T-helper 2 cell treated with Interferon-gamma antibody and Interleukin-4, amounts not matched to agents 5 μg/mL and 100 μg/mL, for 36 hours (primary cell): ENCODE measurements at regions not wholly inside any gene's neighbourhood (a gene's known extent, or its start where the extent isn't known, plus 50 kb on each side); places are given as distances from the start of the nearest gene placed in this dataset.
"Not testable (repeated sequence)": the region's sequence is repeated elsewhere in the genome, so short reads cannot be mapped to it uniquely, and the experiment has no call there.

ENCODE experiments used
- DNase-seq: peaks from one replicate; pipeline ENCODE4 v3.0.0; 2021; ENCODE audit warnings: low spot score
- H3K27ac Mint-ChIP-seq: one replicate; pipeline ENCODE4 v1.8.0; 2021; ENCODE audit warnings: mild to moderate bottlenecking, mixed read lengths
- H3K27me3 Mint-ChIP-seq: one replicate; pipeline ENCODE4 v1.8.0; 2021; ENCODE audit warnings: low read depth, mixed read lengths
- H3K36me3 Mint-ChIP-seq: one replicate; pipeline ENCODE4 v1.8.0; 2021; ENCODE audit warnings: low read depth, mixed read lengths
- H3K4me1 Mint-ChIP-seq: one replicate; pipeline ENCODE4 v1.8.0; 2021; ENCODE audit warnings: low read depth, mixed read lengths
- H3K4me3 Mint-ChIP-seq: one replicate; pipeline ENCODE4 v1.8.0; 2022; ENCODE audit warnings: mild to moderate bottlenecking, moderate library complexity, mixed read lengths
- H3K9me3 Mint-ChIP-seq: one replicate; pipeline ENCODE4 v1.8.0; 2021; ENCODE audit warnings: mixed read lengths

- H3K4me3 Mint-ChIP-seq: no peak overlapping the region
- H3K36me3 Mint-ChIP-seq: peaks cover 22% of the 10 kb centered on the region
- H3K27me3 Mint-ChIP-seq: no peaks in the 10 kb centered on the region
- H3K9me3 Mint-ChIP-seq: peaks cover 29% of the 10 kb centered on the region
- H3K4me1 Mint-ChIP-seq: peaks cover 39% of the 10 kb centered on the region
- DNase-seq: no peak
- H3K27ac Mint-ChIP-seq: no peak overlapping the region
Observed at GRCh38 chr5:40221255-40221654, 458.5 kb upstream of the PTGER4 start.

- Mint-ChIP-seq H3K4me1 (peaks cover 34% of the 10 kb centered on the region), H3K9me3 (peaks cover 29% of the 10 kb centered on the region), H3K27ac (no peak overlapping the region), H3K4me3 (no peak overlapping the region), H3K36me3 (peaks cover 22% of the 10 kb centered on the region), H3K27me3 (no peaks in the 10 kb centered on the region)
- DNase-seq: no peak
Observed at GRCh38 chr5:40220260-40220659, 459.5 kb upstream of the PTGER4 start.

GRCh38 chr5:40217553-40217952 lies 462.2 kb upstream of the PTGER4 start:
- H3K4me1 Mint-ChIP-seq: peaks cover 18% of the 10 kb centered on the region
- H3K27ac Mint-ChIP-seq: no peak overlapping the region
- no peak overlapping the region for H3K4me3 Mint-ChIP-seq

GRCh38 chr5:40210694-40211093 lies 469.0 kb upstream of the PTGER4 start:
- Mint-ChIP-seq H3K27ac (no peak overlapping the region), H3K4me3 (no peak overlapping the region), H3K4me1 (peaks cover 18% of the 10 kb centered on the region), H3K36me3 (peaks cover 7% of the 10 kb centered on the region), H3K9me3 (peaks cover 18% of the 10 kb centered on the region), H3K27me3 (no peaks in the 10 kb centered on the region)
- DNase-seq: no peak

More at GRCh38 chr5:40217553-40217952, 462.2 kb upstream of the PTGER4 start:
- DNase-seq: no peak
- no peaks in the 10 kb centered on the region for H3K27me3 Mint-ChIP-seq
- H3K9me3 Mint-ChIP-seq: peaks cover 32% of the 10 kb centered on the region
- peaks cover 22% of the 10 kb centered on the region for H3K36me3 Mint-ChIP-seq

- DNase-seq: no peak
- Mint-ChIP-seq H3K4me3 (no peak overlapping the region), H3K36me3 (peaks cover 9% of the 10 kb centered on the region), H3K27me3 (no peaks in the 10 kb centered on the region), H3K4me1 (peaks cover 23% of the 10 kb centered on the region), H3K27ac (no peak overlapping the region), H3K9me3 (peaks cover 13% of the 10 kb centered on the region)
Observed at GRCh38 chr5:40206030-40206429, 473.7 kb upstream of the PTGER4 start.

- Mint-ChIP-seq H3K4me3 (no peak overlapping the region), H3K36me3 (peaks cover 11% of the 10 kb centered on the region), H3K27ac (no peak overlapping the region), H3K4me1 (peaks cover 18% of the 10 kb centered on the region), H3K27me3 (no peaks in the 10 kb centered on the region), H3K9me3 (peaks cover 20% of the 10 kb centered on the region)
- DNase-seq: no peak
Observed at GRCh38 chr5:40204144-40204543, 475.6 kb upstream of the PTGER4 start.

GRCh38 chr5:40202814-40203440 lies 476.8 kb upstream of the PTGER4 start:
- Mint-ChIP-seq H3K27me3 (no peaks in the 10 kb centered on the region), H3K27ac (no peak overlapping the region), H3K36me3 (peaks cover 9% of the 10 kb centered on the region), H3K4me3 (no peak overlapping the region), H3K9me3 (peaks cover 31% of the 10 kb centered on the region), H3K4me1 (peaks cover 16% of the 10 kb centered on the region)
- no peak for DNase-seq

GRCh38 chr5:40198736-40199135 lies 481.0 kb upstream of the PTGER4 start:
- Mint-ChIP-seq H3K27me3 (no peaks in the 10 kb centered on the region), H3K4me3 (no peak overlapping the region), H3K27ac (no peak overlapping the region), H3K9me3 (peaks cover 23% of the 10 kb centered on the region), H3K4me1 (peaks cover 4% of the 10 kb centered on the region), H3K36me3 (peaks cover 4% of the 10 kb centered on the region)
- no peak for DNase-seq

- not testable (repeated sequence) for H3K27me3 Mint-ChIP-seq, H3K4me3 Mint-ChIP-seq, H3K4me1 Mint-ChIP-seq, DNase-seq, H3K27ac Mint-ChIP-seq, H3K36me3 Mint-ChIP-seq
- peaks cover 17% of the 10 kb centered on the region for H3K9me3 Mint-ChIP-seq
Observed at GRCh38 chr5:40195574-40195973, 484.1 kb upstream of the PTGER4 start.

GRCh38 chr5:40191150-40191549 lies 488.6 kb upstream of the PTGER4 start:
- no peaks in the 10 kb centered on the region for H3K4me1 Mint-ChIP-seq
- no peak overlapping the region for H3K4me3 Mint-ChIP-seq
- no peak for DNase-seq
- H3K36me3 Mint-ChIP-seq: no peaks in the 10 kb centered on the region
- peaks cover 6% of the 10 kb centered on the region for H3K9me3 Mint-ChIP-seq
- no peak overlapping the region for H3K27ac Mint-ChIP-seq
- H3K27me3 Mint-ChIP-seq: no peaks in the 10 kb centered on the region

- DNase-seq: no peak
- Mint-ChIP-seq H3K4me3 (no peak overlapping the region), H3K9me3 (peaks cover 46% of the 10 kb centered on the region), H3K27me3 (no peaks in the 10 kb centered on the region), H3K27ac (no peak overlapping the region), H3K4me1 (no peaks in the 10 kb centered on the region), H3K36me3 (peaks cover 8% of the 10 kb centered on the region)
Observed at GRCh38 chr5:40172721-40173120, 507.0 kb upstream of the PTGER4 start.

GRCh38 chr5:40171971-40172370 lies 507.7 kb upstream of the PTGER4 start:
- Mint-ChIP-seq H3K9me3 (peaks cover 45% of the 10 kb centered on the region), H3K4me3 (no peak overlapping the region), H3K4me1 (no peaks in the 10 kb centered on the region), H3K36me3 (peaks cover 8% of the 10 kb centered on the region), H3K27ac (no peak overlapping the region), H3K27me3 (no peaks in the 10 kb centered on the region)
- no peak for DNase-seq

- H3K4me1 Mint-ChIP-seq: peaks cover 11% of the 10 kb centered on the region
- H3K4me3 Mint-ChIP-seq: no peak overlapping the region
Observed at GRCh38 chr5:40167283-40167682, 512.4 kb upstream of the PTGER4 start.

GRCh38 chr5:40166802-40167201 lies 512.9 kb upstream of the PTGER4 start:
- no peak overlapping the region for H3K27ac Mint-ChIP-seq
- H3K36me3 Mint-ChIP-seq: no peaks in the 10 kb centered on the region
- peaks cover 11% of the 10 kb centered on the region for H3K4me1 Mint-ChIP-seq
- H3K4me3 Mint-ChIP-seq: no peak overlapping the region
- no peak for DNase-seq
- H3K9me3 Mint-ChIP-seq: peaks cover 25% of the 10 kb centered on the region
- no peaks in the 10 kb centered on the region for H3K27me3 Mint-ChIP-seq

More at GRCh38 chr5:40167283-40167682, 512.4 kb upstream of the PTGER4 start:
- no peak for DNase-seq
- Mint-ChIP-seq H3K27ac (no peak overlapping the region), H3K9me3 (peaks cover 25% of the 10 kb centered on the region), H3K27me3 (no peaks in the 10 kb centered on the region), H3K36me3 (no peaks in the 10 kb centered on the region)
